GM13976 (cell line): ENCODE measurements at regions not wholly inside any gene's neighbourhood (a gene's known extent, or its start where the extent isn't known, plus 50 kb on each side); places are given as distances from the start of the nearest gene placed in this dataset.

Experiments used
- DNase-seq: peaks from one replicate; pipeline ENCODE4 v3.0.0; 2012; ENCODE audit warnings: low spot score
- CTCF ChIP-seq: IDR thresholded peaks from 2 replicates; pipeline ENCODE4 v1.5.1; 2012; ENCODE audit warnings: borderline replicate concordance, mild to moderate bottlenecking; ENCODE audit not compliant: insufficient read depth; ENCODE audit errors: extremely low read depth, missing control alignments, control extremely low read depth
- in situ Hi-C: fragments of 300-500 bp; cut with MboI; formaldehyde crosslinking; loops from one replicate; pipeline ENCODE4 v1.12.0; 2022; ENCODE audit warnings: low sequenced_read_pairs, mixed read lengths, inconsistent platforms; ENCODE audit not compliant: unreplicated experiment

- TF ChIP-seq CTCF, result no peak
- in situ Hi-C loops, result no loop called here
- DNase-seq, result no peak
Observed at GRCh38 chr5:146952168-146952567, 73.6 kb upstream of the PPP2R2B start.

GRCh38 chr5:146956217-146956616 is 77.7 kb upstream of the PPP2R2B start:
- no peak for DNase-seq
- no peak for TF ChIP-seq CTCF
- in situ Hi-C loops, result no loop called here

GRCh38 chr5:146959360-146959759 is 80.8 kb upstream of the PPP2R2B start:
- TF ChIP-seq CTCF, result no peak
- in situ Hi-C loops, result no loop called here
- no peak for DNase-seq

- in situ Hi-C loops, result loop anchor here (10.0 kb wide), 2 partner anchors 308 to 418 kb away; no protein-coding TSS in a partner anchor
- no peak for DNase-seq
- TF ChIP-seq CTCF, result no peak
Observed at GRCh38 chr5:146962801-146963355, 84.3 kb upstream of the PPP2R2B start.

GRCh38 chr5:146965761-146966659 is 87.5 kb upstream of the PPP2R2B start:
- in situ Hi-C loops, result loop anchor here (10.0 kb wide), 2 partner anchors 311 to 421 kb away; no protein-coding TSS in a partner anchor
- DNase-seq, result peak; percentile 35
- TF ChIP-seq CTCF, result peak; percentile 84

GRCh38 chr5:146967646-146968045 is 89.1 kb upstream of the PPP2R2B start:
- TF ChIP-seq CTCF, result no peak
- no peak for DNase-seq
- in situ Hi-C loops, result loop anchor here (10.0 kb wide), 2 partner anchors 313 to 423 kb away; no protein-coding TSS in a partner anchor
